Upper lobe of left lung (tissue), 4 donors: ENCODE measurements at regions not wholly inside any gene's neighbourhood (a gene's known extent, or its start where the extent isn't known, plus 50 kb on each side); places are given as distances from the start of the nearest gene placed in this dataset.

Experiments
- CTCF ChIP-seq, 6 experiments: fragments of 450-650 bp in 4 of 6; fragments of 200-600 bp in 2 of 6; sonication (generic) in 2 of 6; IDR thresholded peaks; one replicate each; pipeline ENCODE4 v1.5.1; 2016 to 2019; ENCODE audit warnings: antibody characterized with exemption in 6 of 6
- EP300 ChIP-seq, 4 donors: sonication (generic); formaldehyde crosslinking; IDR thresholded peaks; one replicate each; pipeline ENCODE4 v1.5.1; 2017; ENCODE audit warnings: antibody characterized with exemption in 4 of 4, control low read depth in 2 of 4
- POLR2A ChIP-seq, 4 donors: fragments of 450-650 bp; IDR thresholded peaks; one replicate each; pipeline ENCODE4 v1.5.1; 2016 to 2017; ENCODE audit warnings: antibody characterized with exemption in 4 of 4, mild to moderate bottlenecking in 2 of 4
- POLR2AphosphoS5 ChIP-seq, 2 donors: sonication (generic); formaldehyde crosslinking; IDR thresholded peaks; one replicate each; pipeline ENCODE4 v1.5.1; 2017; ENCODE audit warnings: antibody characterized with exemption in 2 of 2

- TF ChIP-seq CTCF (IDR thresholded peaks at IDR 0.05): no peak
- no peak for TF ChIP-seq POLR2A (IDR thresholded peaks at IDR 0.05)
- no peak for TF ChIP-seq POLR2AphosphoS5 (IDR thresholded peaks at IDR 0.05)
- no peak for TF ChIP-seq EP300 (IDR thresholded peaks at IDR 0.05)
Observed at GRCh38 chr6:119891644-119892043, 542.1 kb upstream of the MAN1A1 start.
